Renal cortex interstitium (tissue), 11 donors: ENCODE measurements at regions not wholly inside any gene's neighbourhood (a gene's known extent, or its start where the extent isn't known, plus 50 kb on each side); places are given as distances from the start of the nearest gene placed in this dataset.
"Not testable (repeated sequence)": the region's sequence is repeated elsewhere in the genome, so short reads cannot be mapped to it uniquely, and the experiment has no call there.

ENCODE experiments used
- DNase-seq, 11 donors: peaks; one replicate each; pipeline ENCODE4 v3.0.0-alpha.2; 2013; ENCODE audit warnings: low read depth in 9 of 11, low spot score in 4 of 11; ENCODE audit errors: extremely low read depth in 1 of 11

DNA sequence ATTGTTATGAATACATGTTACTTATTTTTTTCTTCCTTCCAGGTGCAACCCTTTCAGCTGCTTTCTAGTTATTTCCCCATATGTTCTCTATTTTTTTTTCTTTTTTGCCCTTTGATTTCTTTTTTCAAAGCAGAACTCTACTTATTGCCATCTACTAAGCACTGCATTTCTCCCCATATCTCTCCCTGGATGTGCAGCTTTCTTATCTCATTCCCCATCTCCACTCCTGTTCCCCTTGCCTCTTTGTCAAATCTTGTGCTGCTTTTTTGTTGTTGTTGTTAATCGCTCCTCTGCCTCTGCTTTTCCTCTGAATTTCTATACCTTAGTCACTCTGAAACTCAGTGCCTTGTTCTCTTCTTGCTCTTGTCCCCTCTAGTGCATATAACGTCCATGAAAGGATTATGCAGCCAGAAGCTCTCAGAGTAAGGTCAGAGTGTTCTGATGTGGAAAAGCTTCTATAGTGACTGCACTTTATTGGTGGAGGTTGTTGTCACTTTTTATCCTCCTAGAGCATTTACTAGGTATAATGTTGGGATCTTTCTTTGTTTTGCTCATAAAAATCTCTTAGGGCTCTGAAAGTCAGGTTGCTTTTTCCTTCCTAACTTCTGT is 51.1 kb upstream of the JADE1 start:
- no peak for DNase-seq

DNA sequence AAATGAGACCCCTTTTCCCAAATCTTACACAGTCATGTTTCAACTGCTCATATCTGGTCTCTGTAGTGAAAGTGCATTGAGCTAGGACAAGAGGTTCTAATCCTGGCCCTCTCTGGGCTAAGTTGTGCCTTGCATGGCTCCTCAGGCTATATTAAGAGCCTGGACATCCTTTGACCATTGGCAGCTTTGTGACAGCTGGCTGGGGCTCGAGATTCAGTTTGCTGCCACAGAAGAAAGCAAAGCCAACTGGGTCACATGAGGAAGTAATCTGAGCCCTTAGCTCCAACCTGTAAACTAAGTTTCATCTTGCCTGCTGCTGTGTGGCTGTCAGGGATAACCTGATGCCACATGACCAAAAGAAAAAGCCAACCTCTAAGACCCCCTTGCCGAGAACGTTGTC is 51.8 kb upstream of the JADE1 start:
- DNase-seq, result peak in 3 of 11 donors; percentile 10 to 30 (median 26)

DNA sequence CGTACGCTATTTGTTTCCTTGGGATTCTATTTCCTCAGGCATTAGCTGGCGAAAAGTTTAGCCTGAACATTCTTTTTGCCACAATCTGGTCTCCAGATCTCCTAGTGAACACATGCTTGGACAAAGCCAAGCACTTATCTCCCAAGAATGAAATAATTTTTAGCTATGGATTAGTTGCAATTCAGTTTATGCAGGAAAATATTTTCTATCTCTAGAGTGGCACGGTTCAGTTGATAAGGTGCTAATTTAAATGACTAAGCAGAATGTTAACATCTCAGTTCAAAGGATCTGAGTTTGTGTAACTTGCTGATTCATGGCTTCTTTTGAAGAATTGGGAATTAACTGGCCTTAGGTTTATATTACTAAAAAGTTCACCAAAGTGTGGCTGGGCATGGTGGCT is 58.1 kb upstream of the JADE1 start:
- DNase-seq, result no peak

GRCh38 chr4:128741748-128742147 is 67.8 kb upstream of the JADE1 start:
- DNase-seq, result not testable (repeated sequence)

DNA sequence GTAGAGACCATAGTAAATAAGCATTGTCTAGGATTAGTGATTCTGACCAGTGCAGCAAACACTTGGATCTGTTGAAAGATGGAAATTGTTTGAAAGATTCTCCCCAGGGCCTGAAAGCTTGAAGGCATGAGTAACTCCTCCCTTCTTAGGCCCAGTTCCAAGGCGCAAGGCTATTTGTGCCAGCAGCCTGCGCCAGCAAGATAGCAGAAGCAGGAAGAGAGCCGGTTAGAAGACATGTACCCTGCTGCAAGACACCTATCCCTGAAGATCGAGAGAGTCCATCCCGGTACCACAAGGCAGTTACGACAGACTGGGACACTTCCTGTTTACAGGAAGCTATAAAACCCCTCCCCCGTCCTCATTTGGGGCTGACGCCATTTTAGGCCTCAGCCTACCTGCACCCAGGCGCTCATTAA is 72.4 kb upstream of the JADE1 start:
- DNase-seq, result no peak

- DNase-seq, result no peak
Measured at GRCh38 chr4:128735714-128736113, 73.8 kb upstream of the JADE1 start.

- DNase-seq, result no peak
Measured at GRCh38 chr4:128728190-128728589, 81.3 kb upstream of the JADE1 start.

DNA sequence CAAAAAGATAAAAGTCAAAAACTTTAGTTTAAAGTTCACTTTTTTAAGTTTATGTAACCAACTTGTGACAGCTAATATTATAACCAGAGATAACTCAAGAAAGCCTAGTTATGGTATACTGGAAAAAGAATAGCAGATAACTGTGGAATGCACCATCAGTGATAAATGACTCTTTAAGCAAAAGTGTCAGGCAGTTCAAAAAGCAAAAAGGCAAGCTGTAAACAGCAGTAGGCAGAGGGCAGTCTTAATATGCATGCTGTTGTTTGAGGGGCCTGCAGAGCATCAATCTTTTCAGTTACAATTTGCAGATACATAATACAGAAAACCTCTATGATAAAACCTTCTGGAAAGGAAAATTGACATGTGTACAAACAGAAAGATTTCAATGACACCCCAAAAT is 81.8 kb upstream of the JADE1 start:
- no peak for DNase-seq

- no peak for DNase-seq
Measured at GRCh38 chr4:128725405-128726055, 84.0 kb upstream of the JADE1 start.

DNA sequence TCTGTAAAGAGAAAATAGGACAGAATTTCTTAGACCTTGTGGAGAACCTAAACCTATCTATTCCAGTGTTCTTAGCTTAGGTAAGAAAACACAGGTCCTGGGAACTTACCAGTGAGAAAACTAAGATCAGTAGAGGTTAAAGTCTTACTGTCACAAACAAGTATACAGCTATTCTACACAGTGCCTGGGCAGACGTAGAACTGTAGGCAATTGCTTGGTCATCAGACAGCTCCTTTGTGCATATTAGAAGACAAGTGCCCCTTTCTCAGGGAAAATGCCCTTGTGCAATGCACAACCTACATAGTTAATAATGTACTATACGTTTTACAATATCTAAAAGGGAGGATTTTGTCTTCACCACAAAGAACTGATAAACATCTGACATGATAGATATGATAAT is 86.6 kb upstream of the JADE1 start:
- no peak for DNase-seq

DNA sequence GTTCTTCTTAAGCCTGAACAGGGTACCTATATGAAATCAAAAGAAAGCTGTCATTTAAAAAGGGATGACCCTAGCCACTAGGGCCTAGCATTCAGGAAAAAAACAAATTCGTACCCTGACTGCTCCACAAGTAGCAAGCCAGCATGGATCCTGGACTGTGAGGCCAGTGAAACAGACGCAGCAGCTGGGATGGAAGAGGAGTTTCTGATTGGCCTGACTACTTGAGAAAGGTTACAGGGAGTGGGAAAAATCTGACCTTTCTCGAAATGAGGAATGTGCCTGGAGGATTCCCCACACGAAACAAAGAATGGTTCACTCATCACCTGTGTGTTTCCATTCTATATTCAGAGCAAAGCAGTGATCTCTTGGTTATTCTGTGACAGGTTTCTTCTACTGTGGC is 87.6 kb upstream of the JADE1 start:
- no peak for DNase-seq

- no peak for DNase-seq
Measured at GRCh38 chr4:128720270-128720669, 89.2 kb upstream of the JADE1 start.

DNA sequence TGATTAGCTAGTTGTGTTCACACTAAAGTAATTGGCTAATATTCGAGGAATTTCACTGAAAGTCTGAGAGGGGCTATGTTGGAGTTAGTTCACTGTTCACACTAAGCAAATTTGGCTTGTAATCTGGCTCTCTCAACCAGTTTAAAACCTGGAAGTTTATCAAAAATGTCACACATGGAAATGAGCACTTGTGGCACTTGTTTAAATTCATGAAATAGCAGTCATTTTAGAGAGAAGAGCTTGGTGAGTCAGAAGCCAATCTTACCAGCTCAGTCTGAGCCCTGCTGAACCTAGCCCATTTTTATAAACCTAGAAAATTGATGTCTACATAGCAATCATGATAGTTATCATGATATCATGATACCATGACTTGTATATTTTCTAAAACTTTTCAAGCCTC is 90.7 kb upstream of the JADE1 start:
- DNase-seq, result no peak

- no peak for DNase-seq
Measured at GRCh38 chr4:128716338-128716737, 93.2 kb upstream of the JADE1 start.

GRCh38 chr4:128715616-128716015 is 93.9 kb upstream of the JADE1 start:
- no peak for DNase-seq

DNA sequence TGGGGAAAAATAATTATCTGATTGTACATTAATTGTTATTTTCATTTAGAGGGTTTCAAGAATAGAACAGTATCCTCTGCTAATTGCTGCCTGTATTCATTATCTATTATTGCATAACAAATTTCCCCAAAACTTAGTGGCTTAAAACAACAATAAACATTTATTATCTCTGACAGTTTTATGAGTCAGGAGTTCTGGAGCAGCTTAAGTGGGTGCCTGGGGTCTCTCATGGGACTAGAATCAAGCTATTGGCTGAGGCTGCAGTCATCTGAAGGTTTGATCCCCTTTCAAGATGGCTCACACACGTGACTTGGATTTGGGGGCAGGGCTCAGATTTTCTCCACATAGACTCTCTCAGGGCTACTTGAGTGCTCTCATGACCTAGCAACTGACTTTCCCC is 98.1 kb upstream of the JADE1 start:
- no peak for DNase-seq

DNA sequence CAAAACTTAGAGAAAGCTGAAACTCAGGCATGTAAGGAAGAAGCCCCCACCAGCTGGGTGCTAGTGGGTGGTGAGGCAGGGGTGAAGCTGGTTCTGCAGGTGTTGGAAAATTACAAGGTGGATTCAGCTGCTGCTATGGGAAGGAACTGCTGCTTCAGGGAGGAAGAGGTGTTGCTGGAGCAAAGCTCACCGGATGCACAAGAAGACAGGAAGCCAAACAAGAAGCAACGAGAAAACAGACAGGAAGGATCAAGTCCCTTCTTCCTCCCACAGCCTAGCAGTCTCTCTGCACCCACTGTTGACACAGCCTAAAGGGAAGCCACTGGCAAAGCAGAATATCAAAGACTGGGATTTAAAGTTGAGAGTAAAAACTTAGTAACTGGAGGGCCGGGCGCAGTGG is 100.2 kb upstream of the JADE1 start:
- no peak for DNase-seq

DNA sequence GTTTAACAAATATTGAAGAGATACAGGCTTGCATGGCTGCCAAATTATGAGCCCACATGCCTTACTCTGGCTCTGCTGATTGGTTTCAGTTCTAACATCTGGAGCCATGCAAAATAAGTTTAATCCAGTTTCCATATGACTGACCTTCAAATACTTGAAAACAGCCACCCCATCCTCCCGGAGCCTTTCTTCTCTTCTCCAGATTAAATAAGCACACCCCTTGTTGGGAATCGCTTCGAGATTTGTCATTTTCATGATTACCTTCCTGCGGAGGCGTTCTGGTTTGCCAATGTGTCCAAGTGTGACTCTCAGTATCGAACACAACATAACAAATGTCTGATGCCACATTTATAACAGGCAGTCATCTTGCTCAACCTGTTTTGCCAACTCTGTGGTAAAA is 101.6 kb upstream of the JADE1 start:
- no peak for DNase-seq

DNA sequence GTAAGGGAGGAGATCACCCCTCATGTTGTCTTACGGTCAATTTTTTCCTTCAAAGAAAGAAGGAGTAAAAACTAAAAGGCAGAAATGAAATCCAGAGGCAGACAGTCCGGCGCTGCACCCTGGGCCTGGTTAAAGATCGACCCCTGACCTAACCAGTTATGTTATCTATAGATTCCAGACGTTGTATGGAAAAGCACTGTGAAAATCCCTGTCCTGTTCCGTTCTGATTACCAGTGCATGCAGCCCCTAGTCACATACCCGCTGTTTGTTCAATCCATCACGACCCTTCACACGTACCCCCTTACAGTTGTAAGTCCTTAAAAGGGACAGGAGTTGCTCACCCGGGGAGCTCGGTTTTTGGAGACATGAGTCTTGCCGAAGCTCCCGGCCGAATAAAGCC is 105.6 kb upstream of the JADE1 start:
- no peak for DNase-seq

- no peak for DNase-seq
Measured at GRCh38 chr4:128700659-128701350, 108.7 kb upstream of the JADE1 start.

- DNase-seq, result no peak
Measured at GRCh38 chr4:128698386-128698785, 111.1 kb upstream of the JADE1 start.
